GM19468 (cell line): ENCODE measurements at regions not wholly inside any gene's neighbourhood (a gene's known extent, or its start where the extent isn't known, plus 50 kb on each side); places are given as distances from the start of the nearest gene placed in this dataset.
"Not testable (repeated sequence)": the region's sequence is repeated elsewhere in the genome, so short reads cannot be mapped to it uniquely, and the experiment has no call there.

Experiments used
- ATAC-seq: cut with Tn5 transposase; IDR thresholded peaks from one replicate; pipeline ENCODE4 v1.9.1; 2021; ENCODE audit warnings: mild to moderate bottlenecking, moderate library complexity, moderate number of reproducible peaks; ENCODE audit not compliant: unreplicated experiment; ENCODE audit errors: extremely low read depth

DNA sequence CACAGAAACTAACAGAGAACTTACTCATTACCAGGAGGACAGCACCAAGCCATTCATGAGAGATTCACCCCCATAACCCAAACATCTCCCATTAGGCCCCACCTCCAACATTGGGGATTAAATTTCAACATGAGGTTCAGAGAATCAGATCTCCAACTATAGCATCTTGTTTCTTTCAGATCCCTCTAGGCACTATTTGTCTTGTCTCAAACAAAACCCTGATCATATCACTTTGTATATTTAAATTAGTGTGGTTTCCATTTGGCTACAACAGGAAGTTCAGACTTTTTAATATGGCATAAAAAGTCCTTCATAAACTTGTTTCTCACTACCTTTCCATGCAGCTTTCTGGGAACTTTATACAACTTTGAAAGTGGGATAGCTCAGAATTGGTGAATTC, 699.0 kb upstream of the MIR17HG start:
- ATAC-seq, result no peak

DNA sequence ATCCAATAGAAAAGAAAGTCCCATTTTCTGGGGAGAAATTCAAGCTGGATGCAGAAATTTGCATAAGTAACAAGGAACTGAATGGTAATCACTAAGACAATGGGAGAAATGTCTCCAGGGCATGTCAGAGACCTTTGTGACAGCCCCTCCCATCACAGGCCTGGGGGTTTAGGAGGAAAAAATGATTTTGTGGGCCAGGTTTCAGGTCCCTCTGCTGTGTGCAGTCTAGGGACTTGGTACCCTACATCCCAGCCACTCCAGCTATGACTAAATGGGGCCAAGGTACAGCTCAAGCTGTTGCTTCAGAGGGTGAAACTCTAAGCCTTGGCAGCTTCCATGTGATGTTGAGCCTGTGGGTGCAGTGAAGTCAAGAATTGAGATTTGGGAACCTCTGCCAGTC, 695.5 kb upstream of the MIR17HG start:
- ATAC-seq, result no peak

DNA sequence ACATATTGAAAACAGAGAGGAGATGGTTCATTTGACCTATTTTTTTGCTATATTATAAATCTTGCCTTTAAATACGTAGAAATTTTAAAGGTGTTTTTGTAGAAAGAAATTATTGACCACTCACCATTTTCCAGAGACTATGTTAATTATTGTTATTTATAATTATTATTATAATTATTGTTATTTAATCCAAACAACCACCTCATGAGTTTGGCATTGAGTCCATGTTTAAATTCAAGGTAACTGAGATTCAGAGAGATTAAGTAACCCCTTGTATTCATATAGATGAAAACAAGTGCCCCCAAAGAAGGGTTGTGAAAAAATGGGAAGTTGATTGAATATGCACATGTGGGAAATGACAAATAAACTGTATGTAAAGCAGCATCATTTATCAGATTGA, 692.5 kb upstream of the MIR17HG start:
- ATAC-seq, result no peak

DNA sequence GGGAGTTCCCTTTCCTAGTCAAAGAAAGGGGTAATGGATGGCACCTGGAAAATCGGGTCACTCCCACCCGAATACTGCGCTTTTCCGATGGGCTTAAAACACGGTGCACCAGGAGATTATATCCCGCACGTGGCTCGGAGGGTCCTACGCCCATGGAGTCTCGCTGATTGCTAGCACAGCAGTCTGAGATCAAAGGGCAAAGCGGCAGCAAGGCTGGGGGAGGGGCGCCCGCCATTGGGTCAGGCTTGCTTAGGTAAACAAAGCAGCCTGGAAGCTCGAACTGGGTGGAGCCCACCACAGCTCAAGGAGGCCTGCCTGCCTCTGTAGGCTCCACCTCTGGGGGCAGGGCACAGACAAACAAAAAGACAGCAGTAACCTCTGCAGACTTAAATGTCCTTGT, 683.3 kb upstream of the MIR17HG start:
- ATAC-seq, result not testable (repeated sequence)

DNA sequence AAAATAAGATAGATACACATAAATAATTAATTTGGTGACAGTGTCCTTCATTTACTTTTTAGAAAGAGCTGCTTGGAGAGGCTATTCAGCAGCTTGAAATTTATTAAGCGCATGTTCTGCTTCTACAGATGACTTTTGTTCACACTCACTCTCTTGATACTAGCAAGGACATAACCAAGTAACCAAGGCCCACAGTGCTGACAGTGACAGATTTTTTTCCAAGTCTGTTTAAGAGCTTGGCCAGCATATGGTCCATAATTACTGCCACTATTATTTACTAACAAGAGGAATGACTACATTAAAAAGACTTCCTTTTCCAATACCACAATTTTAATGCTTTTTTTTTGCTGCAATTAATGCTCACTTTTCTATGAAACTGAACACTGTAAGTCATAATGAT, 673.7 kb upstream of the MIR17HG start:
- ATAC-seq, result no peak

DNA sequence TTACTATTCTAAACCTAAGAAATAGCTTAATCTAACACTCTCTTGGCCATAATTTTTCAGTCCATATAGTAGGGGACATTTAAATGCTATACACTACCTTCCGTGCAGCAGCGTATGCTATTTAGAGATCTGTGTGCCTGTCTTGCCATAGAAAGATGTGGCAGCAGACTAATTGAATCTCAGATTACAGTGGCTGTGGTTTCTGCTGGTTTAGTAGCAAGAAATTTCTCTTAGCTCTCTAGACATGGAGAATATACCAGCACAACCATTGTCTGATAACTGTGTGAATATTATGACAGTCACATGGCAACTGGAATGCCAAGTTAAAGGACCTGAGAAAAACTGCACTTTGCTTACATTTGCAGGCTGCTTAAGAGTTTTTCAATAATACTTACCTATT, 672.4 kb upstream of the MIR17HG start:
- no peak for ATAC-seq

DNA sequence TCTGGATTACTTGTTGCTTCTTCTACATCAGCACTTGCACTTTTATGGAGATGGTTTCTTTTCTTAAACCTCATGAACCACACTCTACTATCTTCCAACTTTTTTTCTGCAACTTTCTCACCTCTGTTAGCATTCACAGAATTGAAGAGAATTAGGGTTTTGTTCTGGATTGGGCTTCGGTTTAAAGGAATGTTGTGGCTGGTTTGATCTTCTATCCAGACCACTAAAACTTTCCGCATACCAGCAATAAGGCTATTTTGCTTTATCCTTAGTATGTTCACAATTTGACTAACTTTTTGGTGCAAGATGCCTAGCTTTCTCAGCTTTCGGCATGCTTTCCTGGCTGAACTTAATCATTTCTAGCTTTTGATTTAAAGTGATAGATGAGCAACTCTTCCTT, 666.7 kb upstream of the MIR17HG start:
- no peak for ATAC-seq

DNA sequence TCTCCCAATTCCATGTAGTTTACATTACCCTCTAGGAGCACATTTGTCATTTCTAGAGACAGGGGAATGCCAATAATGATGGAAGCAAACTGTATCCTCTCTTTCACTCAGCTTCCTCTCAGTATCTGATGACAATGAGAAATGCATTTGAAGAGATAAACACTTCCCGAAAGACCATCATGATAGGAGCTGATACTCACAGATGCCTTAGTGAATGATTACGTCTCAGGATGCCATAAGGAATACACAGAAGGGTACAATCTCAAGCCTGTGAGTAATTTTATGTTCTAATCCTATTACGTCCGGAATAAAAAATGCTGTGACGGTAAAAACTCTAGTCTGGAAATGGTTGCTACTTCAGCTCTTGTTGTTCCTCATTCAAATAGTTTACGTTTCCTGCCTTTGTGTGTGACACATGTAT, 663.8 kb upstream of the MIR17HG start:
- no peak for ATAC-seq

DNA sequence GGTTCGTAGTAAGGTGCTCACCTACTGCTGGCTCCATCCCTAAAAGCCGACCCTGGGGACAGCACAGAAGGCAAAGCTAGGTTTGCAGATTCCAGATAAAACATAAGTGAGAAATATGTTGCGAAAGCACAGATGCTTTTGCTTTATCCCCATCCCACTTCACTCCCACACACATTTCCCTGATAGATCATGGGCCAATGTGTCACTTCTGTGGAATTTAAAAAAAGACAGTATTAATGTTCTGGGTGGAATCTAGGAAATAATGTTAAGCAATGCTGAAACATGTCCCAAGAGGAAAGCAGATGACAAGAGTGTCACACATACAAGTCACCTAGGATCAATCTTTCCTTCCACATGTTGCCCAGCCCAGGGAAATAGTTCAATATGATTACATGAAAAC, 661.0 kb upstream of the MIR17HG start:
- no peak for ATAC-seq

DNA sequence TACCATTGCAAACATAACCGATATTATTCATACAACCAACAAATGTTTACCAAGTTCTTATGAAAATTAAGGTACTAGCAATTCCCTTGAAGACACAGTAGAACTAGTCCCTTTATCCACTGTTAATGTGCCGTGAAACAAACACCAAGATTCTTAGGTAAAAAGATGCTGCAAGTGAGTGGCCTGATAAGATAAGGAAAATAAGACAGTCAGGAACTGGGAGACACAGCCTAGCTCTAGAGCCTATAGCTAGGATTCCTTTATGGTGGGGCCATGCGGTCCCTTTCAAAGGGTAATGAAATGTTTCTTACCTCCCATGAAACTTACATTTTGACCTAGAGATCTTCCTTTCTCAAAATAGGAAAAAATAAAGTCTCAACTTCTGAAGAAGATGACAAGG, 658.4 kb upstream of the MIR17HG start:
- no peak for ATAC-seq

DNA sequence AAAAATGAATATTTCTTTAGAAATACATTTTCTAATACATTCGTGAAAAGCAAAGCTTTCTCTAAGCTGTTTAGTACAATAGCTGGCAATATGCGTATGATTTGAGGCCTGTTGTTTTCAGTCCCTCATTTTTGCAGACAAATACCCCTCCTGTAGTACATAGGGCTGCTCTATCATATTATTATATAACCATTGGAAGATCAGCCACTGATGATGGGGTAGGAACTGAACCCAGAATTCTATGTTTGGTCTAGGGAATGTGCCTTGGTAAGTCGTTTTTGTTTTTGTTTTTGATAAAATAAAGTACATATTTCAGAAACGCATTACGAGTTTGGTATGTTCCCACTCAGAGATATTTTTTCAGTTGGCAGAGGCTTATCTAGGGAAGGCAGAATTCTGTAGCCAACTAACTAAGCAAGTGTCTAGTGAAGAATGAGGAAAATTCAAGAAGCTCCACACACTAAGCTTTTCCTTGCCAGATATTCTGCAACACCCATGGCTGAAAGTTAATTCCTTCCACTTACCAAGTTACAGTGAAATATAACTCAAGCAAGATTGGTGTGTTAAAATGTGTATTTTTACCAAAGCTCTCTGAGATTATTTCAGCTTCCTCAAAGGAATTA, 656.9 kb upstream of the MIR17HG start:
- ATAC-seq, result no peak

DNA sequence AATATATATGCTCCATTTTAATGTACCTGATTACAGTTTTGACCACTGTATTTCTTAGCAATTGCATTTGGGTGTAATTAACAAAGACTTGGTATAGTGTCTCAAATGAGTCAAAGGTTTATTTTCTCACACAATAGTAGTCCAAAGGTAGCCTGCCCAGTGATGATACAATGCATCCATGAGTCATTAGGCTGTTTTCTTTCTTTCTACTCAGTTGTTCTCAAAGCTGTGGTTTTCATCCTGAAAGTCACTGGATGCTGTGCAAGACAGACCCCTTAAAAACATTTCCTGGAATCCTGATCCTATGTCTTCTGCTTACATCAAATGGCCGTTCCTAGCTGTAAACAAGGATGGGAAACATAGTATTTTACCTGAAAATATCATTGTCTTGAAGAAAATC, 651.2 kb upstream of the MIR17HG start:
- no peak for ATAC-seq

DNA sequence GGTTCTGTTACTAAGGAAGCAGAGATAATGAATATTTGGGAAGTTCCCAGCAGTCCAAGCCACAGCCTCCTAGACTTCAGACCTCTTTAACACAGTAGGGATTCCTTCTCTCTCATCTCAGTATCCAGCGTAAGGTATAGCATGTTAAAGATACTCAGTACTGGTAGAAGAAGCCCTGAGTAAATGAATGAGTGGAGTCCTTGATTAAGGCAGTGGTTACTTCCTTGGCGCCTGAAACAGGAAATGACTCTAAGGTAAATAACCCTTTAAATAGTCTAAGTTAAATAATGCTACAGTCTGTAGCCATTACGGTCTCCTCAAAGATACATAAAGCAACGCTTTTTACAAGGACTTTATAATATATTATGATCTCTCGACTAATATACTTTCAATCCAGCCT, 650.8 kb upstream of the MIR17HG start:
- no peak for ATAC-seq

DNA sequence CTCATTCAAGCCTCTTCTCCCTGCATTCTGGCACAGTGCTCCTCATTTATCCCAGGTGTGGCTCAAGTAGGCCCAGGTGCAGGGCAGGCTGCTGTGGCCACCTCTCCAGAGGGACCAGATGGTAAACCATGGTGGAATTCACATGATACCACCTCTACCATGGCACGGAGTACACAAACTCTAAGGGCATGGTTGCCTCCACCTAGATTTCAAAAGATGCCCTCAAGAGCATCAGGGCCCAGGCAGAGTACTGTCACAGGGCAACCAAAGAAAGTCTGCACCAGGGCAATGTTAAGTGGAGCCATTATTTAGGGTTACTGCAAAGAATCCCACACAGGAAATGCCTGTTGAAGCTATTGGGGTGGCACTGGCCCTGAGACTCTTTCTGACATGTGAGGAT, 647.1 kb upstream of the MIR17HG start:
- ATAC-seq, result no peak

DNA sequence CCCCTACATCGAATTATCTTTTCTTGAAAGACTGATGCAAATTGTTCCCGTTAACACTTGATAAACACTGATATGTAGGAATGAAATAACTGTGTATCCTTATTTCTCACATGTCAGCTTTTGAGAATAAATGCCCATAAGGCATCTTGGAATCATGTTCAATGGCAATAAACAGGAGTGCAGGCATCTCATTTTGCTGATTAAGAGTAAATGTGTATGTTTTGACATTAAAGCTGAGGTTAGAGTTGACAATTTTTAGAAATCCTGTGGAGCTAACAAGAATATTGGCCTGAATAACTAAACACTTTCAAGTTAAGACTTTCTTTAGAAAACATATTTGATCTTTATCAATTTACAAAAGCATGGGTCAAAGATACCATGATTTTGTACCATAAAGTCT, 646.2 kb upstream of the MIR17HG start:
- no peak for ATAC-seq

DNA sequence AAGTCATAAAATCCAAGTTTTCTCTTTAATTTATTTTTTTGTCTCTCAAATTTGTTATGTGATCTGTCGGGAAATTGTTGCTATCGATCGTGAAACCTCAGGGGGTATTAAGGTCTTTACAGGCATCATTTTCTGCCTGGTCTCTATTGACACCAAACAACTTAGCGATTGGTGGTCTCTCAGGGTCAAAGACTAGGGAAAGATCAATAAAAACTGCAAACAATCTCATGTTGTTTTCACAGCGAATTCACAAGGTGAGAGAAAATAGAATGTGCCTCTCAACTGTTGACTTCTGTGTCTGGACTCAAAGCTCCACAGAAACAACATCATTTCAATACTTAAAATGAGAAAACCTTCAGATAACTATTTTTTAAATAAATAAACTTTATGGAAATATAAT, 645.4 kb upstream of the MIR17HG start:
- ATAC-seq, result no peak

DNA sequence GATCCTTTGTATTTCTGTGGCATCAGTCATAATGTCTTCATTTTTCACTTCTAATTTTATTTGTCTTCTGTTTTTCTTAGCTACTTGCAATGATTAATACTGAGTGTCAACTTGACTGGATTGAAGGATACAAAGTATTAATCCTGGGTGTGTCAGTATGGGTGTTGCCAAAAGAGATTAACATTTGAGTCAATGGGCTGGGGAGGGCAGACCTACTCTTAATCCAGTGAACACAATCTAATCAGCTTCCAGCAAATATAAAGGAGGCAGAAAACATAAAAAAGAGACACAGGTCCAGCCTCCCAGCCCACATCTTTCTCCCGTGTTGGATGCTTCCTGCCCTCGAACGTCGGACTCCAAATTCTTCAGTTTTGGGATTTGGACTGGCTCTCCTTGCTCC, 640.9 kb upstream of the MIR17HG start:
- ATAC-seq, result no peak

DNA sequence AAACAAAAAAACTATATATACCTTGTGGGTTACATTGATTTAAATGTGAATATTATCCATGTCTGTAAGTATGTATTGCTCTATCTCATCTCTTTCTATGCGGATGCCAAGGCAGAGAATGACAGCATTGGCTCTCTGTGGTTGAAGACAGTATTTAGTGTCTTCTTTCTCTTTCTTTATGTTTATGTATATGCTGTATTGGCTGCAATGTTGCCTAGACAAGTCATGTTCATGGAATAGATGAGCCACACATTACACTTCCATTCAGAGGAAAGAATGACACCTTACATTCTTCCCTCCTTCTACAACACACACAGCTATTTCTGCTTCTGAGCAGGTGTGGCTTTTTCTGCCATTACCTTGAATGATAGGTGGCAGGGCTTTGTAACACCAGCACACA, 639.4 kb upstream of the MIR17HG start:
- no peak for ATAC-seq

DNA sequence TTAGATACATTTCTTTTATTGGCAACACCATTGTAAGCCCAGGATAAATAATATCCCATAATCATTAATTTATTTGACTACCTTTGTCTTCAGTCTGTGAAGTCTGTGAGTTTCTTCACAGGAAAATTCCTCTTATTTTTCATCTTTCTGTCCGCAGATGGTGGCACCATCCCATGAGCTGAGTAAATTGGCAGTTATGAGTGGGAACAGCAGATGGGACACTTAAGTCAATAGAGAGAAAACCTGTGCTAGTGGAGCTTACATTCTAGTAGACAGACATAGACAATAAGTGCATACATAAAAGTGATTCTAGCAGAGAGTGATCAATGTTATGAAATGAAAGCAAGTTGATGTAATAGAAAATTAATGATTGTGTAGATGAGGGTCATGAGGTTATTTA, 638.2 kb upstream of the MIR17HG start:
- ATAC-seq, result no peak

DNA sequence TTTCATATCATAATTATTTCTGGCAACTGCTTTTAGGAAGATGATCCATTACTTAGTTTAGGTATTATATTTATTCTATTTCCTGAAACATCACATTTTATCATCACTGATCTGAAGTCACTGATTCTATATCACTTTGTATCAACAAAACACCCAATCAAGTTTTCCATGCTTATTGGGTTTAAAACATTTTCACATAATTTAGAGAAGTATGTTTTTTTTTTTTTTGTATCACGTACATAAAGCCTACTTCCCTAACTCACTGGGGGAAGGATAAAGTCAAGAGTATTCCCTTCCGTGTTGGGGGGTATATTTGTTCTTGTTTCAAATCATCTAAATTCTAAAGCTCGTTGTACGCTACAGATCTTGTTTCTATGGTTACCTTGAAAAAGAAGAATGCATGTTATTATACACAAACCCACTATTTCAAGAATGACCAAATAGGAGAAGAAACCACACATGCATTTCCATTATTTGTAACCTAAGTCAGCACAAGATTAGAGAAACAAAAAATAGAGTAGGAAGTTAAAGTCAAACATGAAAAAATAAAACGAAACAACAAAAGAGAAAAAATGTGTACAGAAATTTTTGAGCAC, 637.2 kb upstream of the MIR17HG start:
- no peak for ATAC-seq

DNA sequence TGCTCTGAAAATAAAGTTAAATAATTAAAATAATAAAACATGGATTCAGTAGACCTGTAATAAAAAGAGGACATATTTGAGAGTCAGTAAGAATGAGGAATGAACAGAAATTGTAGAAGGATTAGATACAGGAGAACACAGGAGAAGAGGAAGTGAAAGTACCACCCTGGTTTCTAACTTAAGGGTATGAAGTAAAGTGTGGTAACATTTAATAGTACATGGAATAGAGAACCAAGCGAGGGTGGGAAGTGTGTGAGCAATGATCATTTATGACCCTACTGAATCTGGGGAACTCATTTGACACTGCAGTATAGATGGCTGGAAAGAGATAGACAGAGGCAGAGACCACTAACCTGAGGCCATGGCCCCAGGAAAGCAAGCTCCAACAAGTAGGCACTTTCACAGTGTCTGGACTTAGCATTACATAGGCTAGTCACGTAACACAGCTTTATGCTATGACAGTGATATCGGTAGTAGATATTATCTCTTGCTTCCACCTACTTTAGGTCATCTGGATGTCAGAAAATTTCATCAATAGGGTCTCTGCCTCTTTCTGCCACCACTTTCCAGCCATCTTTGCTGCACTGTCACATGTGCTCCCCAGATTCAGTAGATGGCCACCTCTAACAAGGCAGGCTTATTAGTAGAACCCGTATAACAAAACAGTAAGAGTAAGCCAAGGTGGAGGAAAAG, 633.9 kb upstream of the MIR17HG start:
- ATAC-seq, result no peak

DNA sequence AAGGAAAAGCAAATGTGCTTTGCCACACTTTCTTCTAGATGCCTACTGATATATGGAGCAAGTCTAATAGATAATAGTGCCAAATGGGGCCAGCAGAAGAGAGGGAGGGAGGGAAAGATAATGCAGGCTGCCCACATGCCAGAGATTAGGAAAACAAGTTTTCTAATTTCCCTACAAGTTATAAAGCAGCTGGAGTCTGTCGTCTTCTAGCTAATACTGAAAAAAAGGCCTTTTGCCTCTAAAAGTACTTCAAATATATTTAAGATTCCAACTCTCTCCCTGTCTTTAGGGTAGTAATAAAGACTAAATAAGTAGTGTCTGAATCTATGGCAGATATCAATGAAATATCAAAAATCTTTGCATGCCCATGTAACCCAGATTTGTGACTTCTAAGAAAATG, 632.0 kb upstream of the MIR17HG start:
- no peak for ATAC-seq
